IMR-90 (cell line): ENCODE measurements at regions not wholly inside any gene's neighbourhood (a gene's known extent, or its start where the extent isn't known, plus 50 kb on each side); places are given as distances from the start of the nearest gene placed in this dataset.

Experiments used
- CTCF ChIP-seq: conservative IDR thresholded peaks from 2 replicates; pipeline ENCODE4 v1.5.1; 2012; ENCODE audit warnings: mild to moderate bottlenecking, low read depth, low read length, improper control_type of control experiment
- POLR2A ChIP-seq: IDR thresholded peaks from 2 replicates; pipeline ENCODE4 v1.6.1; 2012; ENCODE audit warnings: mild to moderate bottlenecking, low read depth, low read length
- RFX5 ChIP-seq: IDR thresholded peaks from 2 replicates; pipeline ENCODE4 v1.8.0; 2012; ENCODE audit warnings: low read depth, mild to moderate bottlenecking, low read length, moderate library complexity

GRCh38 chr5:82910491-82910890, 166.7 kb downstream of the TMEM167A start:
- TF ChIP-seq POLR2A (no peak), CTCF (no peak), RFX5 (no peak)
